Omental fat pad (tissue), 3 donors: ENCODE measurements at regions not wholly inside any gene's neighbourhood (a gene's known extent, or its start where the extent isn't known, plus 50 kb on each side); places are given as distances from the start of the nearest gene placed in this dataset.

Experiments used
- ATAC-seq: fragments of 150-250 bp; one replicate; pipeline ENCODE4 v1.9.1; 2016; ENCODE audit warnings: mild to moderate bottlenecking, moderate library complexity; ENCODE audit not compliant: low FRiP score
- DNase-seq: peaks from one replicate; pipeline ENCODE4 v3.0.0-alpha.2; 2019; ENCODE audit warnings: low spot score
- TF ChIP-seq, protein P1 (sequence below), 3 donors: fragments of 450-650 bp; IDR thresholded peaks; one replicate each; pipeline ENCODE4 v1.5.1; 2016 to 2017; ENCODE audit warnings: antibody characterized with exemption in 3 of 3, mild to moderate bottlenecking in 3 of 3, moderate library complexity in 2 of 3

DNA sequence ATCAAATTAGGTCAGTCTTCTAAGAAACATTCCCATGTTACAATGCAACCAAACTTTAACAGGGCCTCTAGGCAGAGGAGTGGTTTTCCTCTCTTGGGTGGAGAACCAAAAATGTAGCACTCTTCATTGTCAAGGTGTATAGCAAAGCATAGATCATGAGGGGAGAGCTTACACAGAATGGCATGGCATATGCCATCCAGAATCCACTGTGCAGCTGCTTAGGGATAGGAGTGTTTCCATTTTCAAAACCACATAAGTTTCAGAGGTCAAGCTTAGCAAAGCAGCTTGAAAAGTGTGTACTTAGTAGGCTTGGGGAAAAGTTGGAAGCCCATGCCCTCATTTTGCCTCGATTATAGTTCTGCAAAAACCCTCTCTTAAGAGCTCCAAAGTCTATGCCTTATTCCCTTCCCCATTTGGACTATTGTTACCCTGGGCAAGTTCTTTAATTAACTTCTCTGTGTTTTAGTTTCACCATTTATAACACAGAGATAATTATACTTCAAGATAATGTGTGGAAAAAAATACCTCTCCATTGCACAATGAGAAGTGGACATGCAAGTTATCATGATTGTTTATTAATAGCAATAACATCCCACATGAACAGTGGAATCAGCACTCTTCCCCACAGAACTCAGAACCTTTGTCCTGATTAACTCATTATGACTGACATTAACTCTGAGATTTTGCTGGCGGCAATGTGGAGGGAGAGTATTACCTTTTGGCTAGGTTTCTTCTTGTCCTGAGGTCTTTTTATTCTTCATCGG, 398.9 kb upstream of the WWC1 start:
- TF ChIP-seq, protein P1, sequence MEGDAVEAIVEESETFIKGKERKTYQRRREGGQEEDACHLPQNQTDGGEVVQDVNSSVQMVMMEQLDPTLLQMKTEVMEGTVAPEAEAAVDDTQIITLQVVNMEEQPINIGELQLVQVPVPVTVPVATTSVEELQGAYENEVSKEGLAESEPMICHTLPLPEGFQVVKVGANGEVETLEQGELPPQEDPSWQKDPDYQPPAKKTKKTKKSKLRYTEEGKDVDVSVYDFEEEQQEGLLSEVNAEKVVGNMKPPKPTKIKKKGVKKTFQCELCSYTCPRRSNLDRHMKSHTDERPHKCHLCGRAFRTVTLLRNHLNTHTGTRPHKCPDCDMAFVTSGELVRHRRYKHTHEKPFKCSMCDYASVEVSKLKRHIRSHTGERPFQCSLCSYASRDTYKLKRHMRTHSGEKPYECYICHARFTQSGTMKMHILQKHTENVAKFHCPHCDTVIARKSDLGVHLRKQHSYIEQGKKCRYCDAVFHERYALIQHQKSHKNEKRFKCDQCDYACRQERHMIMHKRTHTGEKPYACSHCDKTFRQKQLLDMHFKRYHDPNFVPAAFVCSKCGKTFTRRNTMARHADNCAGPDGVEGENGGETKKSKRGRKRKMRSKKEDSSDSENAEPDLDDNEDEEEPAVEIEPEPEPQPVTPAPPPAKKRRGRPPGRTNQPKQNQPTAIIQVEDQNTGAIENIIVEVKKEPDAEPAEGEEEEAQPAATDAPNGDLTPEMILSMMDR (IDR thresholded peaks at IDR 0.05), result no peak
- DNase-seq (no peak), ATAC-seq (no peak)

DNA sequence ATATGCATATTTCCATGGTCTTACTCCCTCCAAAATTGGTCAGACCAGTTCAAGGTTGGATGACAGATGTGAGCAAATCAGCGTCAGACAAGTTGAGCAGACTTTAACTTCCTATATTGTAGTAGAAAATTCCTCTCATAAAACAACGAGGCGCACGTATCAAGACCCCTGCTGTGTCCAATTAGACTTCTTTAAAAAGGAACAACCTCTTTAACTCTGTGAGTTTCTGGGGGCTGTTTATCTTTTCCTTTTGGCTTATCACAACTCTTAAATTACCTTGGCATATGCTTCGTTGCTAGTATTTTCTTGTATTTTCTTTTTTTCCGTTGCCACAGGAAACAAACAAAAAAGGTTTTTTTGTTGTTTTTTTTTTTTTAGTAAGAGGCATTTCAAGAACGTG, 398.2 kb upstream of the WWC1 start:
- no peak for DNase-seq
- ATAC-seq, result no peak
- TF ChIP-seq, protein P1 (IDR thresholded peaks at IDR 0.05), result no peak

DNA sequence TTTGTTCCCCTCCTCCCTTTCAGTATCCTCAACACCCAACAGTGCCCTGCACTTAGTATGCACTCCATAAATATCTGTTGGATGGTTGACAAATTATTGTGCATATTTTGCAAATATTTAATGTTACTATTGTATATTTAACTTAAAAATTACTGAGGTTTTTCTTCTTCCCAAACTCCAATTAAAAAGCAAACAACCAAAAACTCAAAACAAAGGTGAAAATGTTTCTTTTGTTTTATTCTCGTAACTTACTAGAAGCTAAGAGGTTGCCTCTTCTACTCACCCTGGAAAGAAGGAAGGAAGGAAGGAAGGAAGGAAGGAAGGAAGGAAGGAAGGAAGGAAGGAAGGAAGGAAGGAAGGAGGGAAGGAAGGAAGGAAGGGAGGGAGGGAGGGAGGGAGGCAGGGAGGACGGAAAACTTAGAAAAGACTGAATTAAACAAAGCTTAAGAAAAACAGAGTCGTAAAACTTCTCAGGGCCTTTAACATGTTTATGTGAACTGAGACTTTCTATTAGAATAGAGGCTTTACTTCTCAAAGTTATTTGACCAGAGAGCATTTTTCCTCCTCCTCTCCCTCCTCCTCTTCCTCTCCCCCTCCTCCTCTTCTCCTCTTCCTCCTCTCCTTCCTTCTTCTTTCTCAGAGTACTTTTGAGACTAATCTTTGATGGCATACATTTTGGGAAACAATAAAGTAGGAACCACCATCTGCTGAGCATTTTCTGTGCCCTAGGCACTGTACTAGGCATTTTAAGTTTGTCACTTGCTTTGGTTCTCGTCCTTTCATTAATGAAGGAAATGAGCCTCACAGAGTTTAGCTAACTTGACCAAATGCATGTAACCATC, 396.6 kb upstream of the WWC1 start:
- TF ChIP-seq, protein P1 (IDR thresholded peaks at IDR 0.05), result no peak
- no peak for DNase-seq
- ATAC-seq, result no peak

DNA sequence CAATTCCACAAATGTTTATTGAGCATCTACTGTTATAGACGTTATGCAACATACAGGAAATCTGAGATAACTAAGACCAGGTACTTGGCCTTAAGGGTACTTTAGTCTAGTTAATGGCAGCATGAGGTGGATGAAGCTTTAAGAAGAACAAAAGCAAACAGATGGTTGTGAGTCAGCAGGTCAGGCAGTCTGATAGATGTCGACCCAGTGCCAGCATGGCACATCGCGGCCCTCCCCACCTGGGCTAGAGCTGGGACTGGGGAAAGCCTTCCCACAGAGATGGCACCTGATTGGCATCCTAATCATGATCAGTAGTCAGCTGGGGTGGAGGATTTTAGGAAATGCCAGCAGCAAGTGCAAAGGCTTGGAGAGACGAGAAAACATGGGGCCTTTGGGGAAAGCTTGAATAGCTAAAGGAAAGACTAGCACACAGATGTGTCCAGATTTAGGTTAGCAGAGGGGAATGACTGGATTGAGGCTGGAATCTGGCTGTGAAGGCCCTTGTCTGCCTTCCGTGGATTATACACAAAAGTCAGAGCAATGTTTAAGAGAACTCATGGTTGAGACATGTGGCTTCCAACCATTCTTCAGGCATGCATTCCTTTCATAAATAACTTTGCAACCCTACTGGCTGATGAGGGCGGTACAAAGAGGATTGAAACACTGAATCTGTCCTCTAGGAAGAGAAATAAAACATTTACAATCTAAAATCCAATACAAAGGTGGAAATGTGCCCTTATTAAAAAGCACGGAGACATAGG, 395.4 kb upstream of the WWC1 start:
- TF ChIP-seq, protein P1 (IDR thresholded peaks at IDR 0.05), result no peak
- DNase-seq (no peak), ATAC-seq (no peak)

DNA sequence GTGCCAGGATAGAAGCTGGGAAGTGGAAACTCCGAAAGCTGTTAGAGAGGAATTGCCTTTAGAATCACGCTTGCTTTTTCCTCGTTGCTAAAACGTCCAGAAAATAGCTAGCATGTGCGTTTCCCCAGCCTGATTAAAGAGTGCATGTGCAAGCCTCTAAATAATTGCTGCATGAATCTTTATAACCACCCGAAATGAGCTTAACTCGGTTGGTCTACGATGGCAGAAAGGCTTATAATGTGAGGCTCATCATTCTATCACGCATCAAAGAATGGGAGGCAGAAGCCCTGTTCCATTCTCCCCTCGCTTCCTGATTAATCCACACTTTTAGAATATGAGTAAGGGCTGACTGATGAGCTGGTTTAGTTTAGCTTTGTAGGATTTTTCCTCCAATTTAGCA, 394.6 kb upstream of the WWC1 start:
- TF ChIP-seq, protein P1 (IDR thresholded peaks at IDR 0.05), result no peak
- DNase-seq, result no peak
- ATAC-seq, result no peak

DNA sequence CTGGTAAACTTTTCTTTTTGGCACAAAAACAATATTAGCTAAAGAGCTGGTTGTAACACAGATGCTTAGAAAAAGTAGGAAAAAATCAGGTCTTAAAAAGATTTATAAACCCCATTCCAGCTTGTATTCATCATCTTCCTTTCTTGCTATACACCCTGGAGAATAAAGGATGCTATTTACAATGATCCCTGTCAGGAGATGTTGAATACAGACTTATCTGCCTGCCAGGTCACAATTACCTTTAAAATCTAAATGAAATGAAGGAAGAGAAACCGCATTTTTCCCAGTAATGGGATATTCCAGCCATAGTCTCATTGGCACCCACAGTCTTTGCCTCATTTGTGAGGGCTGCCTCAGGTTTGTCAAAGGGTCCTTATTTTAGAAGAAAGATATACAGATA, 394.1 kb upstream of the WWC1 start:
- TF ChIP-seq, protein P1 (IDR thresholded peaks at IDR 0.05), result no peak
- no peak for DNase-seq
- no peak for ATAC-seq
